HuH-7 (cell line): ENCODE measurements at regions not wholly inside any gene's neighbourhood (a gene's known extent, or its start where the extent isn't known, plus 50 kb on each side); places are given as distances from the start of the nearest gene placed in this dataset.
"Not testable (repeated sequence)": the region's sequence is repeated elsewhere in the genome, so short reads cannot be mapped to it uniquely, and the experiment has no call there.

Source experiments
- DNase-seq: peaks from one replicate; pipeline ENCODE4 v3.0.0; 2011; ENCODE audit warnings: low spot score

GRCh38 chr17:70938336-70938735, 769.0 kb downstream of the KCNJ2 start:
- peak; percentile 15 for DNase-seq

DNA sequence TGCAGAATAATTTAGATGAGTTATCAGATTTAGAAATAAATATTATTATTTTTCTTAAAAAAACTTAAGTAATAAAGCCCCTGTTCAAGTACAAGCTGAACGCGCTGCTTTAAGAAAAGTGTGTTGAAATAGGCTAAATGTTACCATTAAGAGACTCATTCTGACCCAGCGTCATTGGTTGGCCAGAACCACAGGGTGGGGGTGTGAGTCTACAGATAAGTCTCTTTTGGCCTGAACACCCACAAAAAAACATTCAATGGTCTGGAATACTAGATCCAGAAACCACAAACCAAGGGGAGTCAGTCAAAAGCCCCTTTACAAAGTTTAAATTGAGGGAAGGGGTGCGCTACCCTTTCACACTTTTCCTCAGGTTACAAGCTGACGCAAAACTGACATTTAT, 776.1 kb downstream of the KCNJ2 start:
- DNase-seq: no peak

GRCh38 chr17:70947215-70947614, 777.9 kb downstream of the KCNJ2 start:
- DNase-seq: no peak

DNA sequence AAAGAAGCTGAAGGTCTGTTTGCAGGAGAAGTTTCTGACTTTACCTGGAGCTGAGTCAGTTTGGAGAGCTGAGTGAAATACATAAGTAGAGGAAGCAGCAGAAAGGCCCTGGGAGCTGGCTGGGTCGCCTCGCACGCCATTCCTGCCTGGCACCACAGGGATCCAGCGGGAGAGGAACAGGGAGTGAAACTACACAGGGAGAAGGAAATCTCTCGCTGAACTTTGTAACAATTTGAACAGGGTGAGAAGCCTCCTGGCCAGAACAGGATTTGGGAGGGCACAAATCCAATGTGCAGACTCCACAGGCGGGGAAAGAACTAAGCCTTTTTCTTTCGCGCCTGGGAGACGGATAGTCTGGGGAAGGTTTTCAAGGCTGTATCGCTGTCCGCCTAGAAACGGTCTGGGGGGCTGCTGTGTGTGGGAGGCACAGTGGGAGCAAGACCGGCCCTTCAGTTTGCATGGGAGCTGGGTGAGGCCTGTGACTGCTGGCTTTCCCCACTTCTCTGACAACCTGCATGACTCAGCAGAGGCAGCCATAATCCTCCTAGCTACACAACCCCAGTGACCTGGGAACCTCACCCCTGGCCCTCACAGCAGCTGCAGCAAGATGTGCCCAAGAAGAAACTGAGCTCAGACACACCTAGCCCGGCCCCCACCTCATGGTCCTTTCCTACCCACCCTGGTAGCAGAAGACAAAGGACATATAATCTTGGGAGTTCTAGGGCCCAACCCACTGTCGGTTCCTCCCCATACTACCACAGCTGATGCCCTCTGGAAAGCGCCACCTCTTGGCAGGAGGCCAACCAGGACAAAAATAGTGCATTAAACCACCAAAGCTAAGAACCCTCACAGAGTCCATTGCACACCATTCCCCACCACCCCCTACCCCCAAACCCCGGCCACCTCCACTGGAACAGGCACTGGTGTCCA, 778.6 kb downstream of the KCNJ2 start:
- no peak for DNase-seq

DNA sequence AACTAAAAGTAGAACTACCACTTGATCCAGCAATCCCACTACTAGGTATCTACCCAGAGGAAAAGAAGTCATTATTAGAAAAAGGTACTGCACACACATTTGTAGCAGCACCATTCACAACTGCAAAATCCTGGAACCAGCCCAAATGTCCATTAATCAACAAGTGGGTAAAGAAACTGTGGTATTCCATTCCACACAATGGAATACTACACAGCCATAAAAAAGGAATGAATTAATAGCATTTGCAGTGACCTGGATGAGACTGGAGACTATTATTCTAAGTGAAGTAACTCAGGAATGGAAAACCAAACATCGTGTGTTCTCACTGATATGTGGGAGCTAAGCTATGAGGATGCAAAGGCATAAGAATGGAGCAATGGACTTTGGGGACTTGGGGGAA, 783.8 kb downstream of the KCNJ2 start:
- DNase-seq: not testable (repeated sequence)

DNA sequence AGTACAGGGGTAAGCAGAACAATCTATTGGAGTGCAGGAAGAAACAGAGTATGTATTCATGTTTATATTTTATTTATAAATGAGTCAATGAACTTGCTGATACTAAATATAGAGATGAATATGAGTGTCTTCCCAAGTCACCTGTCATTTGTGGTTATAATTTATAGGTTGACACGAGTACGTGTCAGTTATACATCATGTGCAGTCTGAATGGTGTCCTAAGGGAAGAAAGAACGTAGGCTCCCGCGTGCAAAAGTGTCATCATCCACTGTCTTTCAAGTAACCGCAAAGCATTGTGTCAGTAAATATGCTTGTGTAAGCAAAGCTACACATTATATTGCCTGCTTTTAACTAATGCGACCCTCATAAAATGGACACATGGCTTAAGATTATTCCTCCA, 786.1 kb downstream of the KCNJ2 start:
- no peak for DNase-seq

DNA sequence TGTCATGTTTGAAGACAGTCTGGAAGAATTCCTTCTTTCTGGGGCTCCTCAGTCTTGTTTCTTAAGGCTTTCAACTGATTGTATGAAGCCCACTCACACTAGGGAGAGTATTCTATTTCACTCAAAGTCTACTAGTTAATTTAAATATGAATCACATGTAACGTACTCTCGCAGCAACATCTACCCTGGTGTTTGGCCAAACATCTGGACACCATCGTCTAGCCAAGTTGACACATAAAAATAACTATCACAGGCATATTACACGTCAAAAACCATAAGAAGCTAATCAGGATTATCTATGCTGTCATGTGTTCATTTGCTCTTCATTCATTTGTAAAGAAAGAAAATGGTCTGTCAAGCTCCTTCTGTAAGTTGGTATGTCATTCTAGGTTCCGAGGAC, 787.4 kb downstream of the KCNJ2 start:
- no peak for DNase-seq

GRCh38 chr17:70961341-70961740, 792.0 kb downstream of the KCNJ2 start:
- DNase-seq: no peak

- no peak for DNase-seq
Observed at GRCh38 chr17:70968302-70968701, 799.0 kb downstream of the KCNJ2 start.

DNA sequence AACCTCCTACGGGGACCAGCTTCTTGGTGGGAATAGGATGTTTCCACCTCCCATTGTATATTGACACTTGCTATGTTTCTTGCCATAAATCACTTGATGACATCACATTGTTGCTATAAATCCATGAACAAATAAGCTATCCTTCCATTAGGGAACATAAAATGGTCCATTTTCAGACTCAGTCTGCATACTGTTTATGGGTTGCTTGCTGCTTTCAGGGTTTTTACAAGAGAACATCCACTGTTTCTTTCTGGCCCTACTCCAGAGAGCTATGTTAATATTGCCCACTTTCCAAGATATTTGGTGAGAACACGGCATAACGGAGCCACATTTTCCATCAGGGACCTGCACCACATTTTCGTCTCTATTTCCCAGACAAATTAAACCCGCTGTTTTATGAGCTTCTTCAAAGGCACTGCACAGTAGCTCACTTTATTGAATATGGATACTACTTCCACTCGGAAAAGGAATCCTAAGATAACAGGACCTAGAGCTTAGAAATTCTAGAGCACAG, 800.2 kb downstream of the KCNJ2 start:
- no peak for DNase-seq

GRCh38 chr17:70976447-70976846, 807.1 kb downstream of the KCNJ2 start:
- DNase-seq: no peak

DNA sequence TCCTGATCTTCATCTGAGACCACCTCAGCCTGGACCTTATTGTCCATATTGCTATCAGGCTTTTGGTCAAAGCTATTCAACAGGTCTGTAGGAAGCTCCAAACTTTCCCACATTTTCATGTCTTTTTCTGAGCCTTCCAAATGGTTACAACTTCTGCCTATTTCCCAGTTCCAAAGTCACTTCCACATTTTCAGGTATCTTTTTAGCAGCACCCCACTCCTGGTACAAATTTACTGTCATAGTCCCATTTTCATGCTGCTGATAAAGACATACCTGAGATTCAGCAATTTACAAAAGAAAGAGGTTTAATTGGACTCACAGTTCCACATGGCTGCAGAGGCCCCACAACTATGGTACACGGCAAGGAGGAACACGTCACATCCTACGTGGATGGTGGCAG, 815.5 kb downstream of the KCNJ2 start:
- DNase-seq: no peak

DNA sequence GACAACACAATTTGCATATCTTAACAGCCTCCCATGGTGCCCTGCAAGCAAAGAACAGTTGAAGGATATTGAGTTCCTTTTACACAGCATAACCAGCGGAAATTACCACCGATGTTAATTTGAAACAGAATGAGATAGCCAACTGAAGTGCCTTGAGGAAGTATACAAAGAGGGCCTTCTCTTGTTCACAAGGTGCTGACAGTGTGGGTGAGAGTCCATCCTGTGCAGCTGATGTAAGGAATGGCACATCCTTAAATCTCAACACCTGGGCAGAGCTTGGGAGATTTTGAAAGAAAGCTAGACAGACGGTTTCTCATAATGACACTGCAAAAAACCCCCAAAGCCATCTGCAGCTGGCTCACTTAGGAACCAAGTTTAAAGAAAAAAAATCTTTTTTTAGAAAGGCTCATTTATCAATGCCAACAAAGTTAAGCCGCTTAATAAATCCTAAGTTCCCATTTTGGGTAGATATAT, 818.6 kb downstream of the KCNJ2 start:
- no peak for DNase-seq

- DNase-seq: no peak
Observed at GRCh38 chr17:70988622-70989021, 819.3 kb downstream of the KCNJ2 start.

- DNase-seq: no peak
Observed at GRCh38 chr17:70989280-70989679, 819.9 kb downstream of the KCNJ2 start.

- no peak for DNase-seq
Observed at GRCh38 chr17:70994194-70994593, 824.9 kb downstream of the KCNJ2 start.

DNA sequence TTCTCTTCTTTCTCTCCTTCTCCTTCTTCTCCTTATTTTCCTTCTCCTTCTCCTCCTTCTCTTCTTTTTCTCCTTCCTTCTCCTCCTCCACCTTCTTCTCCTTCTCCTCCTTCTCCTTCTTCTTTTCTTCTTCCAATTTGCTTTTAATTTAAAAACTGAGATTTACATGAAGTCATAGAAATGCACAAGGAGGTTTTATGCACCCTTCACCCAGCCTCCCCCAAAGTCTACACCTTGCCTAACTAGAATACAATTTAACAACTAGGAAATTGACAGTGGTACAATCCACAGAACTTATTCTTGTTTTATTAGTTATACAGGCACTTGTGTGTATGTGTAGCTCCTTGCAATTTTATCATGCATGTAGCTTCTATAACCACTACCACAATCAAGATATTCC, 826.7 kb downstream of the KCNJ2 start:
- no peak for DNase-seq

DNA sequence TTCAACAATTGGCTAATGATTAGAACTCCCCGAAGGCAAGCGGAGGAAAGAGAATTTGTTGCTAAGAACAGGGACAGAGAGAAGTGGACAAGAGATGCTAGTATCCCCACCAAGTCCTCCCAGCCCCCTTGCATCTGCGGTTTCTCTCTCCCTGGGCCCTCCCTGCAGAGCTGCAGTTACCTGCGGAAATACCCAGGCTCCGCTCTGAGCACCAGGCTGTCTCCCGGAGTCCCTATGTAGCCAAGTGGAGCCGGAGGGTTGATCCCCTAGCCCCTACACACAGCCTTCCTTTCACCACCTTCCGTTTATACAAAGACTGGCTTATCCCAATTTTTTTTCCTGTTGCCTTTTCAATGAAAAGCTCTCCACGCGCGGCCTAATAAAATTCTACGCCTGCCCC, 834.4 kb downstream of the KCNJ2 start:
- no peak for DNase-seq

DNA sequence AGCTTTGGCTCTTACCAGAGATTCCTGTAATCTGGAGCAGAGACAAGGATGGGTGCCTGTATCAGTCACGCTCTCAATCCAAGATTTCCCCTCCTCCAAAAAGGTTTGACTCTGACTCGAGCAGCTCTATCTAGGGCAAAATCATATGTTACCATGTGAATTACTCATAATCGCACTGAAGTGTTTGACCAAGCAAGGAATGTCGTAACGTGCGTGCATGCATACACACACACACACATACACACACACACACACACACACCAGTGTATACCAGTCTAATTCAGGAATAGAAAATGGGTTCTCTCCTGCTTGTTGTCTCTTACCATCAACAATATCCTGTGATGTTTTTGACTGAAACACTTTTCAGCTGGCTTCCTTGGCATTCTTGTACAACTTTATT, 835.1 kb downstream of the KCNJ2 start:
- DNase-seq: no peak

GRCh38 chr17:71011391-71011790, 842.1 kb downstream of the KCNJ2 start:
- DNase-seq: no peak

DNA sequence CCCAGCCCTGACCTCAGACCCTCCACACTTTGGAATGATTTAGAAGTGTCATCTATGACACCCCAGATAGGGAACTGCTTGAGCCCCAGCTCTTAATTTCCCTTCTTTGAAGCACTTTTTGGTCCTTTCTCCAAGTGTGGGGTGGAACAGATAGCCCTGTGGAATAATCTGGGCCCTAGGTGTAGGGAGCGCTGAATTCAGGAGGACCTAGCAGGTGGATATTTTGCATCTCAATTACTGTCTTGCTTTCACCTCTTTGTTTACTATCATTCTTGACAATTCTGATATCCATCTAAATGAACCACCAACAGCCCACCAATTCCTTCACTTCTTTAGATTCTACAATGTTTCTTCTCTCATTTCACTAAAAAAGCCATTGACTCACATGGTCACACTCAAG, 850.4 kb downstream of the KCNJ2 start:
- no peak for DNase-seq

GRCh38 chr17:71022758-71023157, 853.4 kb downstream of the KCNJ2 start:
- no peak for DNase-seq

- no peak for DNase-seq
Observed at GRCh38 chr17:71023249-71024030, 854.1 kb downstream of the KCNJ2 start.
